GM18505 (cell line): ENCODE measurements at regions not wholly inside any gene's neighbourhood (a gene's known extent, or its start where the extent isn't known, plus 50 kb on each side); places are given as distances from the start of the nearest gene placed in this dataset.

Experiments
- ATAC-seq: cut with Tn5 transposase; IDR thresholded peaks from one replicate; pipeline ENCODE4 v1.9.1; 2021; ENCODE audit not compliant: unreplicated experiment
- POLR2A ChIP-seq: IDR thresholded peaks from 4 replicates; pipeline ENCODE4 v1.6.1; 2011; ENCODE audit warnings: borderline replicate concordance; ENCODE audit not compliant: insufficient read depth, insufficient read length; ENCODE audit errors: extremely low read depth

GRCh38 chr4:22870847-22871449 lies 178.2 kb downstream of the GBA3 start:
- no peak for TF ChIP-seq POLR2A
- ATAC-seq, result no peak

- no peak for ATAC-seq
- TF ChIP-seq POLR2A, result no peak
These were observed 176.5 kb downstream of the GBA3 start for GRCh38 chr4:22869235-22869634.
